ENCODE measurements at regions not wholly inside any gene's neighbourhood (a gene's known extent, or its start where the extent isn't known, plus 50 kb on each side); places are given as distances from the start of the nearest gene placed in this dataset.

GRCh38 chrX:38882894-38883626 lies 81.8 kb downstream of the MID1IP1 start:
- intact Hi-C loops (cut with DNase I): no loop called here
- no peak for DNase-seq (ENCODE audit: low spot score)

GRCh38 chrX:38886112-38886511 lies 84.9 kb downstream of the MID1IP1 start:
- DNase-seq (ENCODE audit: low spot score): no peak
- intact Hi-C loops (cut with DNase I): no loop called here

DNA sequence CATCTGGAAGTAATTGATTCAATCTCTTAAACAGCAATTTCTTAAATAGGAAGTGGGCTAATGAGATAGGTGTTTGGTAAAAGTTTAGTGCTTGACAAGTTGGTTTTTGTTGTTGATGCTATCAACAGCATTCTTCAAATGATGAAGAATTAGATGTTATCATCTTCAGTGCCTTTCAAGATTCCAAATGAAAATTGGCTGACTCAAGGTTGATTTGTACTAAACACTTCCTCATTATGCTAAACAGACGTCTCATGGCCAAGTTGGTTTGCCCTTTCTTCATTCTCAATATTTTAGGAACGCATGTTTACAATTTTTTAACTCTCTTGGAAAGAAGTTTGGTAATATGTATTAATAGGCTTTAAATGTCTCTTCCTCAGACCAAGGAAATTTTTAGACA lies 86.0 kb downstream of the MID1IP1 start:
- intact Hi-C loops (cut with DNase I): no loop called here
- no peak for DNase-seq (ENCODE audit: low spot score)

GRCh38 chrX:38890326-38890725 lies 89.1 kb downstream of the MID1IP1 start:
- DNase-seq (ENCODE audit: low spot score): no peak
- intact Hi-C loops (cut with DNase I): no loop called here

GRCh38 chrX:38890963-38891362 lies 89.7 kb downstream of the MID1IP1 start:
- intact Hi-C loops (cut with DNase I): no loop called here
- DNase-seq (ENCODE audit: low spot score): no peak

GRCh38 chrX:38891641-38892413 lies 90.6 kb downstream of the MID1IP1 start:
- no peak for DNase-seq (ENCODE audit: low spot score)
- intact Hi-C loops (cut with DNase I): no loop called here

DNA sequence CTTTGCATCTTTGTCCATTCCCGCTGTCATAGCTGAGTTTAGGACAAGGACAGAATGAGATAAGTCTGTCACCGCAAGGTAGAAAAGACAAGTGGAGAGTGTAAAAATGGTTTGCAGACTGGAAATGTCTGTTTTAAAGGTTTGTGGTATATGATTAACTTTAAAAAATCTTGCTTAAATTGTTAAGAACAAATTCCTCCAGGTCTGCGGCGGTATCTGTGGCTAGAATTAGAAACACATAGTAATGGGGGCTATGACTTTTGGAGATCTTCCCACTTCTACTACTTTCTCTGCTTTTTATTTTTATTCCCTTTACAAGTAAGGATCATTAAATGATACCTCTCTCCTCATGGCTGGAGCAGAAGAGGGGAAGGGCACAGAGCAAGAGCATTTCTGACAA lies 92.2 kb downstream of the MID1IP1 start:
- intact Hi-C loops (cut with DNase I): no loop called here
- no peak for DNase-seq (ENCODE audit: low spot score)

DNA sequence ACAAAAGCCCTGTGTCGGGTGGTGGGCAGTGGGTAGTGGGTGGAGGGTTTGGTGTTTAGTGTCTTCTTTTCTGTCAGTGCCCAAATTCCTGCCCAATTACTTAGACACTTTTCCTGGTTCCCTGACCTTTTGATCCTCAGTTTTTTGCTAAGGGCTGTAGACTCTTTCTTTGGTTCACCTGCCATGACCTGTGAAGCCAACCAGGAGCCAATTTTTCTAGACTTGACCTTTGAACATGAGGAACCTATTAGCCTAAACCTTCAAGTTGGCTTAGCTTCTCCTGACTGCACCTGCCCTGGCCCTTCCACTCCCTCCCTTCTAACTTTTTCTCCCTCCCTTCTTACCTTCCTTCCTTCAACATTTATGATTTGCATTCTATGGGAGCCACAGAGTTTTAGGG lies 94.5 kb downstream of the MID1IP1 start:
- no peak for DNase-seq (ENCODE audit: low spot score)
- intact Hi-C loops (cut with DNase I): no loop called here

DNA sequence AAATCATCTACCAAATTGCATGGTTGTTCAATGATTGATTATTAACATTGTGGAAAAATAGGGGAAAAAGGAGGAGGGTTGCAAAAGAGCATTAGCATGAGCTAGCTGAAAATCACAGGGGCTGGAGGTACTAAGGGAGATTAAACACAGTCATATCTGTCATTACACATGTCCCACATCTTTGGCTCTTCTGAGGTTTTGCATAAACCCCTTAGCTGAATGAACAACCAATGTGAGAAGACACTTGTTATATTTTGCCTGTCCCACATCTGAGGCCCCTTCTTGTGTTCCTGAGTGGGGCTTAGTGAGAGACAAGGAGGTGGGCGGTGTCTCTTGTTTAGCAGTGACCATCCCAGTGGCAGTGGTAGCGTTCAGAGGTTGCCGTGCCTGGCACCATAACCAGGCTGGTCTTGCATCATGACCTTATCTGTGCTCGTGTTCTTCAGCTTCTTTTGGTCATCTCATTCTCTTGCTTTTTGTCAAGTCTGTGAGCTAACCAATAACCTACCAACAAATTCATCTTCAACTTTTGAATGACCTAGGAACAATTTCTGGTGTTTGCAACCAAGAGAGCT lies 95.6 kb downstream of the MID1IP1 start:
- intact Hi-C loops (cut with DNase I): no loop called here
- DNase-seq (ENCODE audit: low spot score): no peak

- intact Hi-C loops (cut with DNase I): no loop called here
- DNase-seq (ENCODE audit: low spot score): no peak
Measured at GRCh38 chrX:38898261-38898660, 97.0 kb downstream of the MID1IP1 start.

GRCh38 chrX:38899650-38900049 lies 98.4 kb downstream of the MID1IP1 start:
- intact Hi-C loops (cut with DNase I): no loop called here
- no peak for DNase-seq (ENCODE audit: low spot score)

DNA sequence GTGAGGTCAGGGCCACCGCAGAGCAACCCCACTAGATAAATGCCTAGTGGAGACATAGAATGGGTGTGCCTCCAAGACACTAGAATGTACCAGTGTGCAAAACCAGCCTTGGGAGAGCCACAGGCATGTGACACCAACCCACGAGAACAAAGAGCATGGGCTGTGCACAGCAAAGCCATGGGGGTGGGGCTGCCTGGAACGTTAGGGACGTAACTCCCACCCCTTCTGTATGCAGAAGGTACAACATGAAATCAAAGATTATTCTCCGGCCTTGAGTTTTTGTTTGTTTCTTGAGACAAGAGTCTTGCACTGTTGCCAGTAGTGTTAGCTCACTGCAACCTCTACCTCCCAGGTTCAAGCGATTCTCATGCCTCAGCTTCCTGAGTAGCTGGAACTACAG lies 99.5 kb downstream of the MID1IP1 start:
- intact Hi-C loops (cut with DNase I): no loop called here

GRCh38 chrX:38902972-38903492 lies 101.8 kb downstream of the MID1IP1 start:
- intact Hi-C loops (cut with DNase I): no loop called here
- DNase-seq (ENCODE audit: low spot score): no peak

More for the DNA sequence above, 99.5 kb downstream of the MID1IP1 start:
- no peak for DNase-seq (ENCODE audit: low spot score)

GRCh38 chrX:38916801-38917200 lies 115.5 kb downstream of the MID1IP1 start:
- intact Hi-C loops (cut with DNase I): no loop called here
- no peak for DNase-seq (ENCODE audit: low spot score)

GRCh38 chrX:38917954-38918353 lies 116.7 kb downstream of the MID1IP1 start:
- intact Hi-C loops (cut with DNase I): no loop called here
- no peak for DNase-seq (ENCODE audit: low spot score)

- DNase-seq (ENCODE audit: low spot score): no peak
- intact Hi-C loops (cut with DNase I): no loop called here
Measured at GRCh38 chrX:38919202-38919601, 117.9 kb downstream of the MID1IP1 start.

- intact Hi-C loops (cut with DNase I): no loop called here
- no peak for DNase-seq (ENCODE audit: low spot score)
Measured at GRCh38 chrX:38919853-38920528, 118.7 kb downstream of the MID1IP1 start.

DNA sequence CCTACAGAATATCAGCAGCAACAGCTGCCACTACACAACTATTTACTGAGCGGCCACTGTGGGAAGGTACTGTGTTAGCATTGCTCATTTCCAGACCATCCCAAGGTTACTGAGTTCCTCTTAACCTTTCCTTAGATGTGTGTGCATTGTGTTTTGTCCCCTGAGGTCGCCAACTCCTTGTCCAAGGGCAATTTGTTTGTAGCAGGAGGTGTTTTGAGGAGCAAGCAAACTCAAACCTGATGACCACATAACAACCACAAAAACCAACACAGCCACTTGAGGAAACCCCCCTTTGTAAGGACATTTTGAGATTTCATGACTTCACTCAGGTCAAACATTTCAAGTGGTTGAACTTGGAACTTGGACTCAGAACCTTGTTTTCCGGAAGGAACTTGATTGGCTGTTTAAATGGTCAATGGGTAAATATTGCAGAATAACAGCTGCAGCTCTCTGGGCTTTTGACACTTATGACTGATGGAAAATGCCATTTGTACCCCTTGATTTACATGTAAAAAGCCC lies 122.3 kb downstream of the MID1IP1 start:
- intact Hi-C loops (cut with DNase I): no loop called here
- no peak for DNase-seq (ENCODE audit: low spot score)

DNA sequence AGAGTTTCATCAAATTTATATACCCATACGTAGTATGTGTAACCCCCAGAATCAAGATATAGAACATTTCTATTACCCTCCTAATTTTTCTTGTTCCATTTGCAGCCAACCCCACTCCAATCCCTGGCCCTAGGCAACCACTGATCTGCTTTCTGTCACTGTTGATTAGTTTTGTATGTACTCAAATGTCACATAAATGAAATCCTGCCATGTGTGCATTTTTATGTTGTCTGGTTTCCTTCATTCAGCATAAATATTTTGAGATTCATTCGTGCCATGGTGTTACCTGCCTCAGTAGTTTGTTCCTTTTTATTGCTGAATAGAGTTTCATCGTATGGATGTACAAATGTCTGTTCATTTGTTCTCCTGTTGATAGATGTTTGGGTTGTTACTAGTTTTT lies 126.3 kb downstream of the MID1IP1 start:
- DNase-seq (ENCODE audit: low spot score): no peak
- intact Hi-C loops (cut with DNase I): no loop called here

- intact Hi-C loops (cut with DNase I): loop anchor here (10.0 kb wide), 1 partner anchor 125 kb away; the partner anchor contains the start of gene MID1IP1
- DNase-seq (ENCODE audit: low spot score): no peak
Measured at GRCh38 chrX:38929966-38930421, 128.7 kb downstream of the MID1IP1 start.

Measured in cardiac septum (tissue), 1 donor.